ENCODE measurements at regions not wholly inside any gene's neighbourhood (a gene's known extent, or its start where the extent isn't known, plus 50 kb on each side); places are given as distances from the start of the nearest gene placed in this dataset.

GRCh38 chr5:124410539-124411488, 335.6 kb downstream of the ZNF608 start:
- no peaks in the 10 kb centered on the region for H3K9me3 ChIP-seq
- H3K4me1 ChIP-seq (ENCODE audit: control insufficient read depth in 1 of 2, insufficient read depth in 2 of 2, low read depth in 1 of 2, low read length in 1 of 2): no peaks in the 10 kb centered on the region
- H3K27me3 ChIP-seq (ENCODE audit: insufficient read depth): no peaks in the 10 kb centered on the region
- no peaks in the 10 kb centered on the region for H3K36me3 ChIP-seq (replicated peaks in 1 of 2; ENCODE audit: control insufficient read depth in 1 of 2, insufficient read depth in 2 of 2, low read length in 1 of 2)
- H3K4me2 ChIP-seq: no peak overlapping the region
- POLR2A ChIA-PET: no interaction called here
- WGBS (ENCODE audit: low lambda C conversion rate): 86% methylated on average over 3 of the region's 3 CpGs
- DNase-seq: no peak
- TF ChIP-seq ELF1 (IDR thresholded peaks at IDR 0.05): no peak
- peak; percentile 47 for TF ChIP-seq RAD21 (IDR thresholded peaks at IDR 0.05; ENCODE audit: low read length)
- H3K27ac ChIP-seq (ENCODE audit: low read depth in 2 of 2, low read length in 1 of 2): no peak overlapping the region
- no peaks in the 10 kb centered on the region for H3K9me2 ChIP-seq
- H3F3A ChIP-seq (replicated peaks; ENCODE audit: insufficient read depth): no peaks in the 10 kb centered on the region
- H3K4me3 ChIP-seq (ENCODE audit: low read depth in 2 of 2, low read length in 1 of 2): no peak overlapping the region
- no peak overlapping the region for H2AFZ ChIP-seq (ENCODE audit: low read depth)
- no peaks in the 10 kb centered on the region for H3K79me2 ChIP-seq (ENCODE audit: insufficient read depth)
- CTCF ChIA-PET: interaction anchor here (0.6 to 1.5 kb wide), 4 partner anchors 10 to 240 kb away, joined by 3 to 4 read pairs (median 4); no protein-coding TSS in a partner anchor
- no peaks in the 10 kb centered on the region for H4K20me1 ChIP-seq (ENCODE audit: insufficient read depth)
- no peak overlapping the region for H3K9ac ChIP-seq

- no peak overlapping the region for H3K4me2 ChIP-seq
- no peaks in the 10 kb centered on the region for H3K4me1 ChIP-seq (ENCODE audit: control insufficient read depth in 1 of 2, insufficient read depth in 2 of 2, low read depth in 1 of 2, low read length in 1 of 2)
- H3K9me2 ChIP-seq: no peaks in the 10 kb centered on the region
- no peaks in the 10 kb centered on the region for H4K20me1 ChIP-seq (ENCODE audit: insufficient read depth)
- ChIA-PET CTCF (interaction anchor here (0.5 to 0.8 kb wide), 2 partner anchors 12 to 737 kb away, joined by 3 to 4 read pairs; no protein-coding TSS in a partner anchor), POLR2A (no interaction called here)
- TF ChIP-seq ZBTB33 (IDR thresholded peaks at IDR 0.05; ENCODE audit: borderline replicate concordance, low read depth): no peak
- no peak for TF ChIP-seq PBX3 (IDR thresholded peaks at IDR 0.05)
- TF ChIP-seq TAF1 (IDR thresholded peaks at IDR 0.05; ENCODE audit: borderline replicate concordance, low read depth, low read length): no peak
- TF ChIP-seq FOXM1 (IDR thresholded peaks at IDR 0.05; ENCODE audit: low read depth): no peak
- DNase-seq: no peak
- H3K36me3 ChIP-seq (replicated peaks in 1 of 2; ENCODE audit: control insufficient read depth in 1 of 2, insufficient read depth in 2 of 2, low read length in 1 of 2): no peaks in the 10 kb centered on the region
- WGBS (ENCODE audit: low lambda C conversion rate): 79% methylated on average over 10 of the region's 10 CpGs
- no peaks in the 10 kb centered on the region for H3K79me2 ChIP-seq (ENCODE audit: insufficient read depth)
- no peak overlapping the region for H3K9ac ChIP-seq
- H3K27ac ChIP-seq (ENCODE audit: low read depth in 2 of 2, low read length in 1 of 2): no peak overlapping the region
- no peak overlapping the region for H3K4me3 ChIP-seq (ENCODE audit: low read depth in 2 of 2, low read length in 1 of 2)
- H3K9me3 ChIP-seq: no peaks in the 10 kb centered on the region
- H3F3A ChIP-seq (replicated peaks; ENCODE audit: insufficient read depth): no peaks in the 10 kb centered on the region
- no peaks in the 10 kb centered on the region for H3K27me3 ChIP-seq (ENCODE audit: insufficient read depth)
- no peak overlapping the region for H2AFZ ChIP-seq (ENCODE audit: low read depth)
Measured at GRCh38 chr5:124408738-124409453, 337.5 kb downstream of the ZNF608 start.

Measured in SK-N-SH (cell line).